ENCODE measurements at regions not wholly inside any gene's neighbourhood (a gene's known extent, or its start where the extent isn't known, plus 50 kb on each side); places are given as distances from the start of the nearest gene placed in this dataset.

- TF ChIP-seq SUZ12 (IDR thresholded peaks at IDR 0.05; ENCODE audit: extremely low read depth, insufficient read depth, insufficient read length): no peak
- TF ChIP-seq YY1 (IDR thresholded peaks at IDR 0.05; ENCODE audit: insufficient read depth, insufficient read length): no peak
- no peak for TF ChIP-seq ZNF274 (IDR thresholded peaks at IDR 0.05; ENCODE audit: low read depth, low read length)
These were observed 279.2 kb upstream of the NOCT start for GRCh38 chr4:138736362-138736761.
